Astrocyte of the hippocampus (primary cell): ENCODE measurements at regions not wholly inside any gene's neighbourhood (a gene's known extent, or its start where the extent isn't known, plus 50 kb on each side); places are given as distances from the start of the nearest gene placed in this dataset.

ENCODE experiments used
- DNase-seq: peaks from one replicate; pipeline ENCODE4 v3.0.0; 2011; ENCODE audit warnings: low read depth, low spot score

DNA sequence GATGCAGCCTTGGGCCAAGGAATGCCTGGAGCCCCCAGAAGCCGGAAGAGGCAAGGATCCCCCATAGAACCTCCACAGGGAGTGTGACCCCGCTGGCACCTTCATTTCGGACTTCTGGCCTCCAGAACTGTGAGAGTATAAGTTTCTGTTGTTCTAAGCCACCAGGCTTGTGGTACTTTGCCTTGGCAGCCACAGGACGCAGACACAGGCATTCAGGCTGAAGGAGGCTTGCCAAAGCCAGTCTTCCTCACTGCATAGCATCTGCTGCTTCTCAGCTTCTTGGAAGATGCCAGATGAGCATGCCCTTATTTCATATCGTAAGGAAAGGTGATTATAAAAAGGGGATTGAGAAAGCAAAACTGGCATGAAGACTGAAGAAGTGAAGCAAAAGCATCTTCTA, 61.1 kb upstream of the TAS2R1 start:
- DNase-seq, result no peak

DNA sequence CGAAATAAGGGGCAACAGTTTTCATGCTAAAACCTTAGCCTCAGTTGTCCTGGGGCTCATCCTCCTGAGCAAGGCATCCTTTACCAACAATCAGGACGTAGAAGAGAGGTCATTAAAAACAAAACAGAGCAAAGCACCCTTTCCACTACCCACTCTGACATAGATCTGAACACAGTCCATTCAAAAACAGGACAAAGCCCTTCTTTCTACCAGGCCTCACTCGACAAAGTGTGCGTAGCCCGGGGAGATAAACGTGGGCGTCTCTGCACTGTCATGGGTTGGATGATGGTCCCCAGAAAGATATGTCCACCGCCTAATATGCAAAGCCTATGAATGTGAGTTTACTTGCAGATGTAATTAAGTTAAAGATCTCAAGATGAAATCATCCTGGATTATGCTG, 60.6 kb upstream of the TAS2R1 start:
- DNase-seq, result no peak

DNA sequence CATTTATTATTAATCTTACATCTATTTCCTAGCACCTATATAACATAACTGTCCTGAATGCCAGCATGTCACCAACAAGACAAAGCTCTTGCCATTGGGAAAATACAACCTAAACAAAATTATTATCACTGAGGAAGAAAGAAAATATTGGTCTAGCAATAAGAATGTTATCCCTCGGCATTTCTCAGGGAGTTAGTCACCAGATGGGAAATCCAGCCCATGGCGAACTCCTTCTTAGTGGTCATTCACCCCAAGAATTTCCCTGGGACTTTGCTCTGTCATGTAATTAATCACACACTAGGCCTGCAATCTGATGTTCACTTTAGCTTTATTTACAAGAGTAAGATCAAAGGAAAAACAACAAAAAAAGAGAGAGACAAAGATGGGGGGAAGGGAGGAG, 56.1 kb upstream of the TAS2R1 start:
- peak; percentile 72 for DNase-seq

DNA sequence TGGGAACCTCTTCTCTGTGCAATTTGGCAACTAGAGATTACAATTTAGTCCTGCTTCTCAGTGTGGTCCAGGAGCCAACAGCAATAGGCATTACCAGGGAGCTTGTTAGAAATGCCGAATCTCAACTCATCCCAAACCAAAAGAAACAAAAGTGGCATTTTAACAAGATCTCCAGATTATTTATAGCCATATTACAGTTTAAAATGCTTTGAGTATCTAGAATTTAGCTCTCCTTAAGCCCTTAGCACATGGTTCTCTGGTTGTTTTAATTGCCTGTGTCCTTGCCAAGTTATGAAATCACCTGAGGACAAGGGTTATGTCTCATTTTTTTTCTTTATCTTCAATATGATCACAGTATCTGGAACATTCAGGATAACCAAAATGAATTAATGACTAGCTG, 51.6 kb upstream of the TAS2R1 start:
- no peak for DNase-seq
